SK-N-MC (cell line): ENCODE measurements at regions not wholly inside any gene's neighbourhood (a gene's known extent, or its start where the extent isn't known, plus 50 kb on each side); places are given as distances from the start of the nearest gene placed in this dataset.

Experiments used
- DNase-seq: peaks from one replicate; pipeline ENCODE4 v3.0.0-alpha.2; 2011; ENCODE audit warnings: low read depth, low spot score
- H3K27ac ChIP-seq: fragments of 200-600 bp; sonication (generic); 2 replicates; pipeline ENCODE4 v1.5.1; 2016; ENCODE audit warnings: mixed run types
- H3K36me3 ChIP-seq: fragments of 200-600 bp; sonication (generic); 2 replicates; pipeline ENCODE4 v1.6.1; 2017; ENCODE audit warnings: antibody characterized with exemption, low read length, mixed read lengths; ENCODE audit not compliant: insufficient read depth
- H3K4me3 ChIP-seq: fragments of 200-600 bp; sonication (generic); 2 replicates; pipeline ENCODE4 v1.5.1; 2016
- H3K9ac ChIP-seq: fragments of 200-600 bp; sonication (generic); 2 replicates; pipeline ENCODE4 v1.8.0; 2017; ENCODE audit warnings: mixed run types, mixed read lengths; ENCODE audit not compliant: insufficient read length
- H3K9me3 ChIP-seq: fragments of 200-600 bp; sonication (generic); 2 replicates; pipeline ENCODE4 v1.6.1; 2017; ENCODE audit warnings: low read depth, mild to moderate bottlenecking, antibody characterized with exemption, low read length, moderate library complexity, mixed read lengths
- EZH2 ChIP-seq: fragments of 200-600 bp; sonication (generic); IDR thresholded peaks from one replicate; pipeline ENCODE4 v1.6.1; 2017; ENCODE audit warnings: antibody characterized with exemption
- FOXP2 ChIP-seq: optimal IDR thresholded peaks from 2 replicates; pipeline ENCODE3; 2011; ENCODE audit warnings: mild to moderate bottlenecking, moderate library complexity; ENCODE audit not compliant: insufficient read depth; ENCODE audit errors: extremely low read length, control extremely low read depth
- POLR2AphosphoS5 ChIP-seq: IDR thresholded peaks from 2 replicates; pipeline ENCODE4 v1.6.1; 2012; ENCODE audit warnings: mild to moderate bottlenecking, low read depth, low read length, borderline replicate concordance

GRCh38 chr7:17227766-17228490 is 70.5 kb upstream of the AHR start:
- Histone ChIP-seq H3K9me3 (no peaks in the 10 kb centered on the region), H3K9ac (no peak overlapping the region), H3K4me3 (no peak overlapping the region), H3K36me3 (no peaks in the 10 kb centered on the region), H3K27ac (no peak overlapping the region)
- TF ChIP-seq FOXP2 (no peak), POLR2AphosphoS5 (no peak), EZH2 (no peak)
- no peak for DNase-seq

GRCh38 chr7:17229228-17229627 is 69.2 kb upstream of the AHR start:
- DNase-seq = no peak
- H3K27ac ChIP-seq = no peak overlapping the region
- H3K9ac ChIP-seq = no peak overlapping the region
- H3K36me3 ChIP-seq = no peaks in the 10 kb centered on the region
- H3K4me3 ChIP-seq = no peak overlapping the region
- no peaks in the 10 kb centered on the region for H3K9me3 ChIP-seq
- TF ChIP-seq POLR2AphosphoS5 = no peak
- no peak for TF ChIP-seq EZH2
- no peak for TF ChIP-seq FOXP2

- no peaks in the 10 kb centered on the region for H3K36me3 ChIP-seq
- H3K4me3 ChIP-seq = no peak overlapping the region
- no peak overlapping the region for H3K9ac ChIP-seq
- no peak for TF ChIP-seq POLR2AphosphoS5
- no peak for TF ChIP-seq EZH2
- TF ChIP-seq FOXP2 = no peak
- no peak overlapping the region for H3K27ac ChIP-seq
- DNase-seq = no peak
- H3K9me3 ChIP-seq = no peaks in the 10 kb centered on the region
Measured at GRCh38 chr7:17230099-17230807, 68.2 kb upstream of the AHR start.

GRCh38 chr7:17233603-17234002 is 64.8 kb upstream of the AHR start:
- H3K9ac ChIP-seq = no peak overlapping the region
- H3K4me3 ChIP-seq = no peak overlapping the region
- DNase-seq = no peak
- H3K36me3 ChIP-seq = no peaks in the 10 kb centered on the region
- no peak for TF ChIP-seq EZH2
- no peak for TF ChIP-seq FOXP2
- no peak for TF ChIP-seq POLR2AphosphoS5
- H3K9me3 ChIP-seq = no peaks in the 10 kb centered on the region
- H3K27ac ChIP-seq = no peak overlapping the region

GRCh38 chr7:17234030-17234397 is 64.4 kb upstream of the AHR start:
- DNase-seq = no peak
- TF ChIP-seq EZH2 (no peak), FOXP2 (no peak), POLR2AphosphoS5 (no peak)
- H3K9ac ChIP-seq = peak overlapping the region; percentile 20
- no peaks in the 10 kb centered on the region for H3K9me3 ChIP-seq
- H3K36me3 ChIP-seq = no peaks in the 10 kb centered on the region
- H3K4me3 ChIP-seq = peak overlapping the region; percentile 38
- no peak overlapping the region for H3K27ac ChIP-seq

- no peak overlapping the region for H3K27ac ChIP-seq
- TF ChIP-seq EZH2 = no peak
- TF ChIP-seq FOXP2 = no peak
- no peak for TF ChIP-seq POLR2AphosphoS5
- DNase-seq = peak; percentile 35
Measured at GRCh38 chr7:17234398-17235031, 63.9 kb upstream of the AHR start.

GRCh38 chr7:17236171-17236570 is 62.3 kb upstream of the AHR start:
- H3K9me3 ChIP-seq = no peaks in the 10 kb centered on the region
- DNase-seq = no peak
- TF ChIP-seq EZH2 (no peak), POLR2AphosphoS5 (no peak), FOXP2 (no peak)
- no peak overlapping the region for H3K4me3 ChIP-seq
- H3K27ac ChIP-seq = no peak overlapping the region
- H3K9ac ChIP-seq = no peak overlapping the region
- H3K36me3 ChIP-seq = no peaks in the 10 kb centered on the region

More at GRCh38 chr7:17234398-17235031, 63.9 kb upstream of the AHR start:
- peak overlapping the region; percentile 20 for H3K9ac ChIP-seq
- no peaks in the 10 kb centered on the region for H3K9me3 ChIP-seq
- H3K4me3 ChIP-seq = peak overlapping the region; percentile 38
- H3K36me3 ChIP-seq = no peaks in the 10 kb centered on the region

- Histone ChIP-seq H3K9me3 (no peaks in the 10 kb centered on the region), H3K36me3 (no peaks in the 10 kb centered on the region), H3K9ac (no peak overlapping the region), H3K27ac (no peak overlapping the region), H3K4me3 (no peak overlapping the region)
- TF ChIP-seq EZH2 (no peak), POLR2AphosphoS5 (no peak), FOXP2 (no peak)
- no peak for DNase-seq
Measured at GRCh38 chr7:17236603-17237002, 61.8 kb upstream of the AHR start.
